ENCODE measurements at regions not wholly inside any gene's neighbourhood (a gene's known extent, or its start where the extent isn't known, plus 50 kb on each side); places are given as distances from the start of the nearest gene placed in this dataset.

GRCh38 chr2:220821683-220822082 is 750.4 kb downstream of the EPHA4 start:
- TF ChIP-seq CTCF (IDR thresholded peaks at IDR 0.05), result no peak

DNA sequence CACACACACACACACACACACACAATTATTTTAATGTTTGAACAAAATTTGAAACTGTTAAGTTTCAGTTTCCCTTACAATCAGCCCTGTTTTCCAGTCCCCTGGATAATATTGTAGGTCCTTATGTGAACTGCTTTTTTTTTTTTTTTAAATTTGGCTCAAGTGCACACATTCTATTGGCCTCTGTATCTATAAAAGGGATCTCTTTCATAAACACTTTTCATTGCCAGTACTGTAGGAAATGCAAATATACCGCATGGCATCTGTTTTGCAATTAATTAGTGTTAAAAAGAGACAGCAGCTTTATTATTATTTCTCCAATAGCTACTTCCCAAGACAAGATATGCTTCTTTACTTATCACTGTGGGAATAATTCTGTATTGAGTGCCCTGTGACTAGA is 738.7 kb downstream of the EPHA4 start:
- TF ChIP-seq CTCF (IDR thresholded peaks at IDR 0.05), result no peak

- no peak for TF ChIP-seq CTCF (IDR thresholded peaks at IDR 0.05)
Measured at GRCh38 chr2:220835583-220835982, 736.5 kb downstream of the EPHA4 start.

- TF ChIP-seq CTCF (IDR thresholded peaks at IDR 0.05), result no peak
Measured at GRCh38 chr2:220837226-220837625, 734.9 kb downstream of the EPHA4 start.

DNA sequence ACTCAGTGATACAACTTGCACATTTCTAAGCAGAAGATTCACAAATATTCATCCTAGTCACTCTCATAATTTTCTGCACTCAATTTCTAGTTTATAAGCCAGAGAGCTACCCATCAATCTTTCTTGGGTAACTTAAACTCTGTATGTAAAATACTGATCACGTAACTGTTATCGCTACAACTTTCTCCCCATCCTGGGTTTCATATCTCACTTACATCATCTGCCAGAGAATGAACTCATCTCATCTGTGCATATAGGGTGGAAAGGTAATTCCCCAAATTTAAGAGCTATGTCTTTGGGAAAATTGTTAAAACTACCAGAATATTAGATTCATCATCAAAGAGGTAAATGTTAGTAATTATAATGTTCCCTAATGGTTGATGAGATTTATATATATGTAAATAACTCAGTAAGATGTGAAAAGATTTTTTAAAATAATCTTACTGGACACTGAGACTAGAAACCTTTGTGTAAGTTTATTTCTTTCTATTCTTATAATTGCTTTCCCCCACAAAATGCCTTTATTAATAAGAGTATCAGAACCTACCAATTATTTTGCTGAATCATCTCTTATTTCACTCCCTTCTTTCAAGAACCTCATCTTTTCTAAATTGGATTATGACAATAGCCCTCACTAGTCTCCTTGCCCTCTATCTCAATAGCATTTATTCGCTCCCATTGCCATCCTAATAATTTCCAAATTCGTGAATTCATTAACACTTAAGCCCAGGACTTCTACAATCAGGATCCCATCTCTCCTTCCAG is 729.0 kb downstream of the EPHA4 start:
- TF ChIP-seq CTCF (IDR thresholded peaks at IDR 0.05), result no peak

- TF ChIP-seq CTCF (IDR thresholded peaks at IDR 0.05), result no peak
Measured at GRCh38 chr2:220845766-220846273, 726.3 kb downstream of the EPHA4 start.

GRCh38 chr2:220847006-220847405 is 725.1 kb downstream of the EPHA4 start:
- TF ChIP-seq CTCF (IDR thresholded peaks at IDR 0.05), result no peak

Measured in LNCAP (cell line).